RWPE1 (cell line): ENCODE measurements at regions not wholly inside any gene's neighbourhood (a gene's known extent, or its start where the extent isn't known, plus 50 kb on each side); places are given as distances from the start of the nearest gene placed in this dataset.

ENCODE experiments used
- CTCF ChIA-PET: fragments of 350-600 bp; sonication (Branson Sonifier 250); formaldehyde crosslinking; extraction: SDS; loops from one replicate; lab custom pipeline; 2021; lab: Yijun Ruan, JAX
- POLR2A ChIA-PET: fragments of 400-600 bp; formaldehyde crosslinking; extraction: SDS; loops from one replicate; lab custom pipeline; 2020; ENCODE audit warnings: antibody characterized with exemption; ENCODE audit not compliant: low non-redundant PET; lab: Yijun Ruan, JAX
- DNase-seq: peaks from one replicate; pipeline ENCODE4 v3.0.0; 2012; ENCODE audit warnings: low spot score
- H3K27ac ChIP-seq: fragments of 450-650 bp; 2 replicates; pipeline ENCODE4 v1.5.1; 2017
- CTCF ChIP-seq: fragments of 450-650 bp; conservative IDR thresholded peaks from 2 replicates; pipeline ENCODE4 v1.5.1; 2017; ENCODE audit warnings: low read depth, mild to moderate bottlenecking

GRCh38 chr1:209080170-209080781 is 503.2 kb upstream of the CAMK1G start:
- peak; percentile 68 for DNase-seq
- no peak overlapping the region for H3K27ac ChIP-seq
- no peak for TF ChIP-seq CTCF
- ChIA-PET CTCF (interaction anchor here (0.9 kb wide), 1 partner anchor 127 kb away, joined by 4 read pairs; no protein-coding TSS in a partner anchor), POLR2A (no interaction called here)

GRCh38 chr1:209086486-209087192 is 496.9 kb upstream of the CAMK1G start:
- no peak for DNase-seq
- no peak for TF ChIP-seq CTCF
- POLR2A ChIA-PET = no interaction called here
- CTCF ChIA-PET = no interaction called here
- H3K27ac ChIP-seq = no peak overlapping the region

GRCh38 chr1:209094384-209094783 is 489.1 kb upstream of the CAMK1G start:
- ChIA-PET CTCF (interaction anchor here (0.6 kb wide), 1 partner anchor 17 kb away, joined by 3 read pairs; no protein-coding TSS in a partner anchor), POLR2A (no interaction called here)
- TF ChIP-seq CTCF = no peak
- H3K27ac ChIP-seq = no peak overlapping the region
- no peak for DNase-seq

- no peak for TF ChIP-seq CTCF
- peak; percentile 88 for DNase-seq
- POLR2A ChIA-PET = no interaction called here
- CTCF ChIA-PET = interaction anchor here (0.5 to 1.0 kb wide), 3 partner anchors 11 to 80 kb away, joined by 3 read pairs; no protein-coding TSS in a partner anchor
- peak overlapping the region; percentile 72 for H3K27ac ChIP-seq
These were observed 487.6 kb upstream of the CAMK1G start for GRCh38 chr1:209095627-209096595.

DNA sequence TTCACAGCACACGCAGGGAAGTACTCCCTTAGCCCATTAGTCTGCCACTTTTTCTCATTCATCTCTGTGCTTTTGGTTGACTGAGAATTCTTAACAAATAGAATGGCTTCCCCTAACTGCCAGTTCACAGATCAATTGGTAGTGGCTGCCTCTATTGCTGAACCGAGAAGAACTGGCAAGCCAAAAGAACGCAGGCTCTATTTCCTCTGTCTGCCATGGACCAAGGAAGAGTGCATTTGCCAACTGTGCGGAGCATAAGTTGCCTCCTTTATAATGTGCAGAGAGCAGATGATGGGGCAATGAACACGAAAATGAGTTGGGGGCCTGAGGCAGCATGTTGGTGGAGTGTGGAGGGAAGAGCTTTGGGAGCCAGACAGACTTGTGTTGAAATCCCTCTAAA is 483.1 kb upstream of the CAMK1G start:
- TF ChIP-seq CTCF = no peak
- DNase-seq = no peak
- CTCF ChIA-PET = interaction anchor here (0.6 kb wide), 1 partner anchor 41 kb away, joined by 4 read pairs; no protein-coding TSS in a partner anchor
- no peak overlapping the region for H3K27ac ChIP-seq
- POLR2A ChIA-PET = no interaction called here

GRCh38 chr1:209101106-209101505 is 482.4 kb upstream of the CAMK1G start:
- POLR2A ChIA-PET = no interaction called here
- no peak for DNase-seq
- CTCF ChIA-PET = no interaction called here
- no peak overlapping the region for H3K27ac ChIP-seq
- TF ChIP-seq CTCF = no peak
